ENCODE measurements at regions not wholly inside any gene's neighbourhood (a gene's known extent, or its start where the extent isn't known, plus 50 kb on each side); places are given as distances from the start of the nearest gene placed in this dataset.

DNA sequence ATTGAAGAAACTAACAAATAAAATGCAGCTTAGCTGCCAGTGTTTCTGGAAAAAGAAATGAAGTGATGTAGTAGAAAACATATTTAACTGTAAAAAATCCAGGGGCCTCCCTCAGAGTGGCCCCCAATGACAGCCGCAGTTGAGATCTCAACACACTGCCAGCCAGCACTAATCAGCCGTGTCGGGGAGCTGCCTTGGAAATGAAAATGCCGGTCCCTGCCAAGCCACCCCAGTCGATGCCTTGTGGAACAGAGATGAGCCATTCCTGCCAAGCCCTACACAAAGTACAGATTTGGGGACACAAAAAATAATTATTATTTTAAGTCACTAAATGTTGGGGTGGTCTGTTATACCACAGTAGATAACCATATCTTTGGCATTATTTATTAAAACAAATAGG lies 1342.4 kb downstream of the EFNB2 start:
- TF ChIP-seq, protein P1, sequence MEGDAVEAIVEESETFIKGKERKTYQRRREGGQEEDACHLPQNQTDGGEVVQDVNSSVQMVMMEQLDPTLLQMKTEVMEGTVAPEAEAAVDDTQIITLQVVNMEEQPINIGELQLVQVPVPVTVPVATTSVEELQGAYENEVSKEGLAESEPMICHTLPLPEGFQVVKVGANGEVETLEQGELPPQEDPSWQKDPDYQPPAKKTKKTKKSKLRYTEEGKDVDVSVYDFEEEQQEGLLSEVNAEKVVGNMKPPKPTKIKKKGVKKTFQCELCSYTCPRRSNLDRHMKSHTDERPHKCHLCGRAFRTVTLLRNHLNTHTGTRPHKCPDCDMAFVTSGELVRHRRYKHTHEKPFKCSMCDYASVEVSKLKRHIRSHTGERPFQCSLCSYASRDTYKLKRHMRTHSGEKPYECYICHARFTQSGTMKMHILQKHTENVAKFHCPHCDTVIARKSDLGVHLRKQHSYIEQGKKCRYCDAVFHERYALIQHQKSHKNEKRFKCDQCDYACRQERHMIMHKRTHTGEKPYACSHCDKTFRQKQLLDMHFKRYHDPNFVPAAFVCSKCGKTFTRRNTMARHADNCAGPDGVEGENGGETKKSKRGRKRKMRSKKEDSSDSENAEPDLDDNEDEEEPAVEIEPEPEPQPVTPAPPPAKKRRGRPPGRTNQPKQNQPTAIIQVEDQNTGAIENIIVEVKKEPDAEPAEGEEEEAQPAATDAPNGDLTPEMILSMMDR (IDR thresholded peaks at IDR 0.05), result no peak
- TF ChIP-seq POLR2A (IDR thresholded peaks at IDR 0.05), result no peak
